Left kidney (tissue), 1 donor: ENCODE measurements at regions not wholly inside any gene's neighbourhood (a gene's known extent, or its start where the extent isn't known, plus 50 kb on each side); places are given as distances from the start of the nearest gene placed in this dataset.
"Not testable (repeated sequence)": the region's sequence is repeated elsewhere in the genome, so short reads cannot be mapped to it uniquely, and the experiment has no call there.

ENCODE experiments used
- DNase-seq: peaks from one replicate; pipeline ENCODE4 v3.0.0-alpha.2; 2013

DNA sequence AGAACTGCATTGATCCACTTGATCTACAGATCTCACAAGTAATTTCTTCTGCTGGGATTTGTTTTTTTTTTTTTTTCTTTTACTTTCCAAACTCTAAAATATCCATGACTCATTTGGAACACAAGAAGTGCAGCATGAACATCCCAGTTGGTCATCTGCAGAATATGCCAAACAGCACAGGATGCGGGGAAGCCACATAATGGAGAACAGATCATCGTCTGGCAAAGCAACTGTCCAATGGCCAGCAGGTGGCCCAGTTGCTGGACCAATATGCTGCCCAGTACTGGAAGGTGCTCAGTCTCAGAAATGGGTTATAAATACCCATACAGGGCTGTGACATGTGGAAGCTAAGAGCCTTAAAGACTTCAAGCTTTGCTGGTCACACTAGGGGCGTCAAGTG, 221.3 kb upstream of the TAS2R1 start:
- no peak for DNase-seq

DNA sequence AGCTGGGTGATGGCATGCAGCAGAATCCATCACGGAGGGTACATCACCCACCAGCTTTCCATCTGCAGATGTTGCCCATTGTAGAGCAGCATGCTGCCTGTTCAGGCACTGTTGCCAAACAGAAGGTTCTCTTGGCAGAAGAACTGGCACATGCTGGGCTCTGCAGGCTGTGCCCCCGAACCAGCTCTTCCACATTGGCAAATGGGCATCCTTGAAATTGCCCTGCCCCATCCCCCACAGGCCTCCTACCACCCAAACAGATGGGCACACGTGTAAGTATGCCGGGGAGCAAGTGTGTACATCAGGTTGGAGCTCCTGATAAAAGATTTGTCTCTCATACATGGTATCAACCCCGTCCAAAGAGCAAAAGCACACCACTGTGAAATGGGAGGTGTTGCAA, 220.3 kb upstream of the TAS2R1 start:
- no peak for DNase-seq

DNA sequence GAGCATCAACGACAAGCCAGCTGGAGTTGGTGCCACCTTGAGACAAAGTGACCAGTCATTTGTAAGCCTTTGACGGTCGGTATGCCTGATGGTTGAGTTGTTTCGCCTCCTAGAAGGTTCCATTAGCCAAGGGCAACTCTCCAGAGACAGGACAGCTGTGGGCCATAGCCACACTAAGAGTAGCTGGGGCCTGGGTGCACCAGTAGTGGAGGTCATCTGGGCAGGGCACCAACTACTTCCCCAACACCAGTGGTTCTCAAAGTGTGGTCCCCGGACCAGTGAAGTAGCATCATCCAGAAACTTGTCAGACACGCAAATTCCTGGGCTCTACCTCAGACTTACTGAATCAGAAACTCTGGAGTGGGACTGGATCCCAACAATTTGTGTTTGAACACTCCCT, 217.5 kb upstream of the TAS2R1 start:
- no peak for DNase-seq

DNA sequence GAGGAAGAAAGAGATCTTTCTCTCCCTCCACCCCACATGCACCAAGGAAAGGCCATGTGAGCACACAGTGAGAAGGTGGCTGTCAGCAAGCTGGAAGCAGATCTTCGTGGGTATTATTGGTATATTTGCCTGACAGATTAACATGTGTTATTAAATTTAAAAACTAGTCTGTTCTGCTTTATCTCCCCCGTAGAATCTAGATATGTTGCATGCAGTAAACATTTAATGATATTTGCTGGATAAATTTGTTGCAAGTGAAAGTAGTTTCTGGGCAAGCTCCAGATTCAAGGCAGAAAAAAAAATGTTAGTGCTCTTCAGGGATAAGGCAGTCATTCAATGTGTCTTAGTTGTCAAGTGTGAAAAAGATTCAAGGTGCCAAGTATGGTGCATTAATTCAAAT, 215.0 kb upstream of the TAS2R1 start:
- DNase-seq: no peak

DNA sequence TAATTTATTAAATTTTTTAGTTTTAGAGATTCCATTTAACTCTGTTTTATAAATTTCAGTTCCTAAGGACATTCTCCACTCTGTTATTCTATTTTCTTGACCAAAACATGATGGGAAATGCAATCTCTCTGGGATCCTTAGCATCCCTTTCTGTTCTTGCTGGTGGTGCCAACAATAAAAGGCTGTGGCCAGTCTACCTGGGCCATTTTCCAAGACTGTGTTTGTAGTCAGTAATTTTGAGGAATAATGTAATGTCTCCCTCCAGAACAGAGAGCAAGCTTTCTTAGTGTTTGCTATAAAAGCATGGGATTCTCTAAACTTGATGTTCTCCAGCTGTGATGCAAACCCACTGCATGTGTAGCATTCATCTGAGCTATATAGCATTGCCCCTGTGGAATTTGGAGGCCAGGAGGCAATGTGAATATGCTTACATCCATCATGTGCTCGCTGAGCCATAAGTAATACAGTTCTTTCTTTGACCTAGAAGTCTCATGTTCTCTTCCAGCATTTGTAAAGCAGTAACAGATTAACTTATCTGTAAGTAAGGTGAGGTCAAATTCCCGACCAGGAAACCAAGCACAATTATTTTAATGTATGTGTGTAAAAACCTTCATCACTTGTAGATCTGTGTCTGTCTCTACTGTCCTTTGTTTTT, 211.5 kb upstream of the TAS2R1 start:
- no peak for DNase-seq

DNA sequence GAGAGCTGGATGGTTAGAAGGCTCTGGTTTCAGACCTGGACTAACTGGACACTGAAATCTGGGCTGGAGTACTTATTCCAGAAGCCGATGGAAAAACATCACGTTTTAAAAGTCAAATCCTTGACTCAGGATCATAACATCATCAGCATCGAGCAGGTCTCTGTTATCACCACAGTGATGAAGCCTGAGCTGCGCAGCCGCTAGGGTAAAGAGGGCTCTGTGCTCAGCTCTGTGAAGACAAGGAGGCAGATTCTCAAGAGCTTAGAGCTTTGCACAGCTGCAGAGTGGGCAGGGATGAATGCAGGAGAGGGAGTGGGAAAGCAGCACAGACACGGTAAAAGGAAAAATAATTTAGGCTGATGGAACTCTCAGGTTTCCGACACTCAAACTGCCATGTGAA, 208.8 kb upstream of the TAS2R1 start:
- DNase-seq: no peak

DNA sequence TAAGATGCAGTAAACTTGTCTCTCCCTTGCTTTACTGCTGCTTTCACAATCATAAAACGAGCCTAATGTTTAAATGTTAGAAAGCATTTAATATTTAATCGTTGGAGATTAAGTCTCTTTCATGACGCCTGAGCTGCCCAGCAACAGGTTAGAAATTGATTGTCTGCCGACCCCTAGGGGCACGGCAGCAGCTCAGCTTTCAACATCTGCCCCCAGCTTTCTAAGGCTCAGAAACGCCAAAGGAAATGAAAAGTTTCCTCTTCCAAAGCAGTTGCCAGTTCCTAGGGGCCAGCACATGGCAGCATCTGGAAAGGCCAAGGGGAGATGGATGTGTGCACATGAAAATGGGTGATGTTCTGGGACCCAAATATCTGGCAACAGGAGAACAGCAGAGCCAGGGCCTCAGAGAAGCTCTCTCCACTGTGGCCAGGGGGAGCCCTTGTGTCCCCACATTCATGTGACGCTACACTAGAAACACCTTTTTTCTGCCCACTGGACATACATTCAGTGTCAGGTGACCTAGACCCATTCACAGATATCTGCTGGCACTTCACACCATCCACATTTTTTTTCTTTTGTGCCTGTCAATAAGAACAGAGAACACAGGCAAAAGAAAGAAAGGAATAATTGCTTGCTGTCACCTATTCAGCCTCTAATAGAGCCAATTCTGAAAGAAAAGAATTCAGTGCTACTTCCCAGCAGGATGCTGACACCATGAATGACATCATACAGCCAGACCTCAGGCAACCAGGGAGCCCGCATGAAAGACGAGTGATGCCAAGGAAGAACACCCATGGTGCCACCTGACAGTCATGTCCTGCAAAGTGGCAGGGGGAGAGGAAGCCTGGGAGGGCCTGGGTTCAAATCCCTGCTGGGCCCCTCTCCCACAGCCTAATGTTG, 205.0 kb upstream of the TAS2R1 start:
- peak; percentile 25 for DNase-seq

DNA sequence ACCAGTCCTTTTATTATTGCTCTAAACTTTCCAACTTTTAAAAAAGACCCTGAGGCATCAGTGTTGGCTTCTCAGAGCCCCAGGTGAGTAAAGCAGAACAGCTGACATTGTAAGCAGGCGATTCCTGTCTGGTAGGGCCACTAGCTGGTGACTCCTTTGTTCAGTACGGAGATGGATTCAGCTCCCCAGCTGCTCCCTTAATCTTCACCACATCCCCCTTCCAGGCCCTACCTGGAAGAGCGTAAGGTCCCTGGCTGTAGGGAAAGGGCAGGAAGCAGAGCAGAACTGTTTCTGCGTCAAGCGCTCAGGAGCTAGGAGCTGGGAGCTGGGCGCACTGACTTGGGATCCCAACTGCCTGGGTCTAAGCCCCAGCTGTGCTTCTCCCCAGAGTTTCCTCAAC, 203.7 kb upstream of the TAS2R1 start:
- DNase-seq: no peak

DNA sequence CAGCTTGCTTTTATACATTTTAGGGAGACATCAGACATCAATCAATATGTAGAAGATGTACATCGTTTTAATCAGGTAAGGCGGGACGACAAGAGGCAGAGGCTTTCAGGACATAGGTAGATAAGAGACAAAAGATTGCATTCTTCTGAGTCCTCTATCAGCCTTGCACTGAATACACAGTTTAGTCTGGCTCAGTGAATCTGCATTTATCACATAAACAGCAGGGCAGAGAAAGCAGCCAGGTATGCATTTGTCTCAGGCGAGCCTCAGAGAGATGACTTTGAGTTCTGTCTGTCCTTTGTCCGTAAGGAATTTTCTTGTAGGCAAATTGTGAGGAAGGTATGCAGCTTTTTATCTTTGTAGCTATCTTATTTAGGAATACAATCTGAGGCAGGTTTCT, 202.8 kb upstream of the TAS2R1 start:
- no peak for DNase-seq

DNA sequence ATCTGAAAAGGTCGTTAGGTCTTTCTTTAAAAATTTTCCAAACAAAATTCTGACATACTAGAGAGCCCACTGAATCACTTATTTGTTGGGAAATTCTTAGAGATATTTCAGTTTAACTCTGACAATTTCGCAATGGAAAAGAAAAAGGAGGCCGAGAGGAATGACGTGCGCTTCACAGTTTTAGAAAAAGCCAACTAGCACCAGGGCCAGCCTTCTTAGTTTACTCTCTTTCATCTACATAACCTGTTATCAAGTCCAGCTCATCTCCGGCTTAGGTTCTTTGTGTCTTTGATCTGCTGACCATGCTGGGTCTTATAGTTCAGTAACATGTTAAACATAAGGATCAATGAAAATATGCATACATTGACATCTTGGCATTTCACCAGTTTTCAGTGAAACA, 201.7 kb upstream of the TAS2R1 start:
- no peak for DNase-seq

DNA sequence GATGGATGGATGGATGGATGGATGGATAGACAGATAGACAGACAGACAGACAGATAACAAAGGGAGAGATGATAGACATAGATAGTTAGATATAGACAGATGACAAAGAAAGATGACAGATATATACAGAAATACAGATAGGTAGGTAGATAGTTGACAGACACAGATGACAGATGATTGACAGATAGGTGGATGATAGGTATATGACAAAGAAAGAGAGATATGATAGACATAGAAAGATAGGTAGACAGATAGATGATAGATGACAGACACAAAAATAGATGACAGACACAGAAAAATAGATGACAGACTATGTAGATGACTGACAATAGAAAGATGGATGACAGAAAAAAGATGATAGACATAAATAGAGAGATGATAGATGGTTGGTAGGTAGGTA, 200.0 kb upstream of the TAS2R1 start:
- no peak for DNase-seq

DNA sequence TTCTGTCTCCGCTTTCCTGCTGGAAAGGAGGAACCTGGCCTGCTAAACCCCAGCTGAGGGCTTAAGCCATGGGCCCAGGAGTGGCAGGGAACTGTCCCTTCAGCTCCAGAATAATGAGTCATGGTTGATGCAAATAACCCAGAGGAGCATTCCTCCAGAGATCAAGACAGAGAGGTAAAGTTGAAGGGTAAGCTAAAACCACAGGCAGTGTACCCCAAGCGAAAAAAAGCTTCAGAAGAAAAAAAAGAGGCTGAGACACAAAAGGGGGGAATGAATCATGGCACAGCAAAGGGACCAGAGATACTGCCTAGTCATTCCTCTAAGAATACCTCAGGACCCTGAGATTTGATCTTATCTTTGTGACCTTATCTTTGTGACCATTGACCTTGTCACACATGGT, 199.5 kb upstream of the TAS2R1 start:
- no peak for DNase-seq

DNA sequence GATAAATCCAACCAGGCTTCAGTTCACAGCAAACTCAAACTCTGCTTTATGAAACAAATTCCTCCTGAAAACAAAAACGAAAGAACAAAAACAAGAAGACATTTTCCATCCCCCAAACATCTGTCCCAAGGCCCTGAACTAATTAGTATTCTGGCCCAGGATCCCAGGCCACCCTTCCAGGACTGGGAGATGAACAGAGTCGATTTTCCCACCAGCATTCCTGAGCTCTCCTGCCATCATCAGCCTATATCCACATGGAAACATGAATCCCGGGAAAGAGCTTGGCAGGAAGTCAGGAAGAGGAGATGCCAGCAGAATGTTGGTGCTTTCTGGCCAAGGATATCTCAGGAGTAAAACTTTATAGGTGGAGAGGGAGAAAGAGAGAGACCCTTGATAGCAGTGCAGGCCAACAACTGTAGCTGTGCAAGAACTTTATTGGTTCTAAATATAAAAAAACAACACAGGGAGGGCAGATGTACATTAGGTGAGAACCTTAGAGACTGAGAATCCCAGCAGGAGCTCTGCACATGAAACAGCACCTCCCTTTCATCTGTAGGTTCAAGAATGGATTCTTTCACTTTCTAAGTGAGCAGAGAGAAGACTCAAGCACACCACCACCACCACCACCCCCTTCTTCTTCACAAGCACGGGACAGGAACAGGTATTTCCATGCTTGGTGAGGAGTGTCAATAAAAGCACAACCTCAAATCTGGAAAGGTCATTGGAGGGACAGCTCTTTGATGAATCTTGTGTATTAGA, 190.7 kb upstream of the TAS2R1 start:
- no peak for DNase-seq

DNA sequence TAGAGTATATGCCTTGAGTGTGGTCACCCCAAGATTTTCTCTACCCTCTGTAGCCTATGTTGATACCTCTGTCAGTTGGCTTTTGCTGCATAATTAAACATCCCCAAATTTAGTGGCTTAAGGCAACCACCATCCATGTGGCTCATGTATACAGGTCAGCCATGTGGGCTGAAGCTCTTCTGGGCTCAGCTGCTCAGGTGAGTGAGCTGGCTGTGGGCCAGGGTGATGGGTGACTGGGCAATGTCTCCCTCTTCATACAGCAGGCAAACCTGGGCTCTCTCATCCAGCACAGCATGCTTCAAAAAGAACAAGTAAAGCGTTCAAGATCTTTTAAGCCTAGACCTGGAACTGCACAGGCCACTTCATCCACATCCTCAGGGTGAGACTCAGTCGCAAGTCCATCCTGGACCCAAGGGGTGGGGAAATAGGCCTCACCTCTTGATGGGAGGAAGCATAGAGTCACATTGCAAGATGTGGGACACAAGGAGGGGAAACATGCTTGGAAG, 188.2 kb upstream of the TAS2R1 start:
- DNase-seq: no peak

DNA sequence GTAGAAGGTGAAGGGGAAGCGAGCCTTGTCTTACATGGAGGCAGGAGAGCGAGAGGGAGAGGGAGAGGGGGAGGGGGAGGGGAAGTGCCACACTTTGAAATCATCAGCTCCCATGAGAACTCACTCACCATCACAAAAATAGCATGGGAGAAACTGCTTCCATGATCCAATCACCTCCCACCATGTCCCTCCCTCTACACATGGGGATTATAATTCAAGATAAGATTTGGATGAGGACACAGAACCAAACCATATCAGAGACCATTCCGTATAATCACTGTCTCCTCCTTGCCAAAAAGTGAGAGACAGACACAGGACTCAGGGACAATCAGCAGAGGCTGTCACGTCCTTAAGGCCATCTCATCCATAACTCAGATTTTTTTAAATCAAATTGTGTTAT, 187.7 kb upstream of the TAS2R1 start:
- no peak for DNase-seq

DNA sequence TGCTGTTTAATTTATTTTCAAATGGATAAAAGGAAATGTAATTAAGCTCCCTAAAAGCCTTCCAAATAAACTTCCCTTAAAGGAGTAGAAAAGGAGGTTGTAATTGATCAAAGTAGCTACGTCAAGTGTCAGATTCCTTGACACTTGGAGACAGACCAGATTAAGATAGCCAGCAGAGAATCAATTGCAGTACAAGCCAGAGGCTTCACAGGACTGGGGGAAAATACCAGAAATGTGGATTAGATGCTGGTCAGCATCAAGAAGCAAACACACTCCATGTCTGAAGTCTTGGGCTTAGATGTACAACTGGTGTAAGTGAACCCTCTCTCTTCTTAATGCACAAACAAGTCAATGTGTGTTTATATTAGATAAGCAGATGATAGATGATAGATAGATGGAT, 184.9 kb upstream of the TAS2R1 start:
- DNase-seq: no peak

DNA sequence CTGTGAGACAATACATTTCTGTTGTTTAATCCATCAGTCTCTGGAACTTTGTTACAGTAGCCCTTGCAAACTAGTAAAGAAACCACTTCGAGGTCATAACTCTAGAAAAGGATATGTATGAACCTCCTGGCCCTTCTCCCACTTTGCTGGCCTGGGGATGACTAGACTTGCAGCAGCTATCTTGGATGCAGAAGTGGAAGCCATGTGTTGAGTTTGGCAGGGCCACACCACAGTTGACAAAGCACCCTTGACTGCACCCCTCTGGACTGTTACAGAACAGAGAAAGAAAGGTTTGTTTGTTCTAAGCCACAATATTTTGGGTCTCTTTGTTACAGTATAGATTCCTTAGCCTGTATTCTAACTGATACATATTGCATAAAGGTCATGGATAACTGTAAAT, 183.2 kb upstream of the TAS2R1 start:
- DNase-seq: no peak

DNA sequence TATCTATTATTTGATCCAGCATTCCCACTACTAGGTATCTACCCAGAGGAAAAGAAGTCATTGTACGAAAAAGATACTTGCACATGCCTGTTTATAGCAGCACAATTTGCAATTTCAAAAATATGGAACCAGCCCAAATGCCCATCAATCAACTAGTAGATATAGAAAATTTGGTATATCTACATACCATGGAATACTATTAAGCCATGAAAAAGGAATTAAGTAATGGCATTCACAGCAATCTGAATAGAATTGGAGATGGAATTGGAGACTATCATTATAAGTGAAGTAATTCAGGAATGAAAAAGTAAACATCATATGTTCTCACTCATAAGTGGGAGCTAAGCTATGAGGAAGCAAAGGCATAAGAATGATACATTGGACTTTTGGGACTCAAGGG, 177.2 kb upstream of the TAS2R1 start:
- not testable (repeated sequence) for DNase-seq

DNA sequence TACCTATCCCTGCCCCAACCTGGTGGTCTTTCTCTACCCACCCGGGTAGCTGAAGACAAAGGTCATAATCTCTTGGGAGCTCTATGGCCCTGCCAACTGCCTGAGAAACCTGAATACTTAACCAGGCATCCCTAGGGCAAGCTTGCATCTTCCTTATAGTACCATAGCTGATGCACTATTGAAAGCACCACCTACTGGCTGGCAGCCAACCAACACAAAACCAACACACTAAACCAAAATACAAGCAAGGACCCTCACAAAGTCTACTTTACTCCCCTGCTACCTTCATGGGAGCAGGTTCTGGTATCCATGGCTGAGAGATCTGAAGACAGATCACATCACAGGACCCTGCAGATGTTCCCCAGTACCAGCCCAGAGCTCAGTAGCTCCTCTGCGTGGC, 171.8 kb upstream of the TAS2R1 start:
- no peak for DNase-seq

DNA sequence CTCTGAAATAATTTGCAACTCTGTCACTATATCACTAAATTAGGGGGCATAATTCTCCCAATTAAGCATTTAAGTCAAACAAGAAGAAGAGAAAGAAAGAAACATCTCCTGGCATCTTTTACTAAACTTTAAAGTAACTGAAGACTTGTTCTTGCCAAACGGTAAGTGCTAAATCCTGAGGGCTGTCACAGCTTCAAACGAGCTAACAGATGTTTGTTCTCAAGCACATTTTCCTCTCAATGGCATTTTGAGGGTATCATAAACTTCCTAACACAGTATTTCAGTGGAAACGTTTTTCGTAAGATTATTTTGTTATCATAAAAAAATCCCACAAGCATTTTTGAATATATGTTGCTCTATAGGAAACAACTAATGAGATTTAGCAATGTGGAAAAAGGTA, 169.5 kb upstream of the TAS2R1 start:
- DNase-seq: peak; percentile 53

DNA sequence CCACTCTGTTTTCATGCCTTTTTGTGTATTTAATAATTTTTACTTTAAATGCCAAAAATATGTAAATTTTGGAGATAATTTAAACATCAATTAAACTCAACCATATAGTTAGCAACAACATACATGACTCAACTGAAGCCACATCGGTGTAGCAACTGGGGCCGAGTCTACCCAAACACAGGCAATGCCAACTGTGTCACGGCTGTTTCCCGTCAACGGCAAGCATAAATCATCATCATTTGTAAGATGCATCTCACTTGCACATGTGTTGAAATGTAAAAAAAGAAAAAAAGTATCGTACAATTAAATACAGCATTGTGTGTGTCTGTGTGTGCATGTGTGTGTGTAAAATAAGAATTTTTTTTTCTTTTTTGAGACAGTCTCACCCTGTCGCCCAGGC, 160.1 kb upstream of the TAS2R1 start:
- DNase-seq: no peak

DNA sequence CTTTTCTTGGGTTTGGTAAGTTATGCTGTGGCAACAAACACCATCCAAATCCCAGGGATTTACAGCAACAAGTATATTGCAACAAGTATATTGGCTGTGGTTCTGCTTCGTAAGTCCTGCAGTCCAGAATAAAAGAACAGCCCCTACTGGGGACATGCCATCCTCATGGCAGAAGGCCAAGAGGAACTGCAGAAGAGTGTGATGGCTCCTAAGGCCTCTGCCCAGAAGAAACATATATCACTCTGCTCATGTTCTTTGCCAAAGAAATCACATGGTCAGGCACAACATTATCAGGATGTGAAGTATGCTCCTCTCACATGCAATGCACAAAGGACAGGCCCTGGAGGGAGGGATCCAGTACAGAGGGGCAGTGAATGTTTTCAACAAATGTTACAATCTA, 159.6 kb upstream of the TAS2R1 start:
- no peak for DNase-seq
